Cardiac muscle cell (in vitro differentiated cells and primary cell): ENCODE measurements at regions not wholly inside any gene's neighbourhood (a gene's known extent, or its start where the extent isn't known, plus 50 kb on each side); places are given as distances from the start of the nearest gene placed in this dataset.

Source experiments
- DNase-seq, 2 donors: peaks; one replicate each; pipeline versions ENCODE4 v3.0.0 to v3.0.0-alpha.2; 2010 to 2017; ENCODE audit warnings: low read depth in 1 of 2, low spot score in 1 of 2
- H3K27ac ChIP-seq: fragments of 200-600 bp; sonication (generic); 2 replicates; pipeline ENCODE4 v1.5.1; 2016
- H3K27me3 ChIP-seq: fragments of 200-600 bp; sonication (generic); 2 replicates; pipeline ENCODE4 v1.6.0; 2016; ENCODE audit warnings: control low read depth
- H3K36me3 ChIP-seq: fragments of 200-600 bp; sonication (generic); 2 replicates; pipeline ENCODE4 v1.5.1; 2016; ENCODE audit warnings: control low read depth
- H3K4me1 ChIP-seq: fragments of 200-600 bp; sonication (generic); 2 replicates; pipeline ENCODE4 v1.8.1; 2017; ENCODE audit warnings: low read depth, mild to moderate bottlenecking, mixed run types
- H3K4me3 ChIP-seq: fragments of 200-600 bp; sonication (generic); 2 replicates; pipeline ENCODE4 v1.5.1; 2016; ENCODE audit warnings: mild to moderate bottlenecking
- H3K9me3 ChIP-seq: fragments of 200-600 bp; sonication (generic); 2 replicates; pipeline ENCODE4 v1.5.1; 2017; ENCODE audit warnings: low read depth, mild to moderate bottlenecking, control low read depth
- CTCF ChIP-seq: IDR thresholded peaks from 2 replicates; pipeline ENCODE4 v1.5.1; 2012; ENCODE audit warnings: low read depth, mild to moderate bottlenecking, low read length

GRCh38 chr19:31520633-31521032 is 171.4 kb upstream of the TSHZ3 start:
- H3K36me3 ChIP-seq = no peaks in the 10 kb centered on the region
- TF ChIP-seq CTCF = no peak
- peaks cover 4% of the 10 kb centered on the region for H3K4me1 ChIP-seq
- H3K27me3 ChIP-seq = peaks cover 17% of the 10 kb centered on the region
- no peak for DNase-seq
- no peaks in the 10 kb centered on the region for H3K9me3 ChIP-seq
- no peak overlapping the region for H3K27ac ChIP-seq
- H3K4me3 ChIP-seq = no peak overlapping the region

- no peaks in the 10 kb centered on the region for H3K9me3 ChIP-seq
- H3K27me3 ChIP-seq = peaks cover 41% of the 10 kb centered on the region
- H3K36me3 ChIP-seq = no peaks in the 10 kb centered on the region
- no peaks in the 10 kb centered on the region for H3K4me1 ChIP-seq
- TF ChIP-seq CTCF = no peak
- H3K27ac ChIP-seq = no peak overlapping the region
- no peak overlapping the region for H3K4me3 ChIP-seq
- no peak for DNase-seq
Measured at GRCh38 chr19:31525610-31526147, 176.4 kb upstream of the TSHZ3 start.

- Histone ChIP-seq H3K4me3 (no peak overlapping the region), H3K36me3 (no peaks in the 10 kb centered on the region), H3K27ac (no peak overlapping the region), H3K27me3 (peaks cover 57% of the 10 kb centered on the region), H3K9me3 (no peaks in the 10 kb centered on the region), H3K4me1 (no peaks in the 10 kb centered on the region)
- no peak for TF ChIP-seq CTCF
- DNase-seq = no peak
Measured at GRCh38 chr19:31527443-31527842, 178.2 kb upstream of the TSHZ3 start.

GRCh38 chr19:31528261-31528660 is 179.0 kb upstream of the TSHZ3 start:
- DNase-seq = no peak
- Histone ChIP-seq H3K36me3 (no peaks in the 10 kb centered on the region), H3K4me3 (no peak overlapping the region), H3K27ac (no peak overlapping the region), H3K27me3 (peaks cover 62% of the 10 kb centered on the region), H3K9me3 (no peaks in the 10 kb centered on the region), H3K4me1 (no peaks in the 10 kb centered on the region)
- no peak for TF ChIP-seq CTCF

- Histone ChIP-seq H3K4me1 (no peaks in the 10 kb centered on the region), H3K4me3 (no peak overlapping the region), H3K27me3 (peaks cover 69% of the 10 kb centered on the region), H3K9me3 (no peaks in the 10 kb centered on the region), H3K27ac (no peak overlapping the region), H3K36me3 (no peaks in the 10 kb centered on the region)
- no peak for TF ChIP-seq CTCF
- no peak for DNase-seq
Measured at GRCh38 chr19:31529121-31529520, 179.9 kb upstream of the TSHZ3 start.

- Histone ChIP-seq H3K27ac (no peak overlapping the region), H3K4me3 (no peak overlapping the region), H3K36me3 (no peaks in the 10 kb centered on the region), H3K27me3 (peaks cover 86% of the 10 kb centered on the region), H3K4me1 (no peaks in the 10 kb centered on the region), H3K9me3 (no peaks in the 10 kb centered on the region)
- no peak for TF ChIP-seq CTCF
- no peak for DNase-seq
Measured at GRCh38 chr19:31530781-31531180, 181.5 kb upstream of the TSHZ3 start.
